IMR-90 (cell line): ENCODE measurements at regions not wholly inside any gene's neighbourhood (a gene's known extent, or its start where the extent isn't known, plus 50 kb on each side); places are given as distances from the start of the nearest gene placed in this dataset.

ENCODE experiments used
- ATAC-seq: fragments of 200-7000 bp; cut with Tn5 transposase; 2 replicates; pipeline ENCODE4 v1.9.1; 2020; ENCODE audit warnings: low read depth, mild to moderate bottlenecking, moderate library complexity
- BruUV-seq: library from RNA; stranded (reverse); fragments of 400-500 nt; replicated peaks from 2 replicates; lab custom pipeline; 2021; lab: Mats Ljungman, UMichigan
- CTCF ChIA-PET: fragments of 300-600 bp; formaldehyde crosslinking; extraction: SDS; loops from one replicate; lab custom pipeline; 2021; ENCODE audit warnings: antibody characterized with exemption; lab: Yijun Ruan, JAX
- POLR2A ChIA-PET: fragments of 300-600 bp; sonication (Branson Sonifier 250); formaldehyde crosslinking; loops from one replicate; lab custom pipeline; 2022; ENCODE audit warnings: antibody characterized with exemption; ENCODE audit not compliant: unreplicated experiment; lab: Charles Lee
- DNase-seq: peaks from one replicate; pipeline ENCODE4 v3.0.0; 2013
- H2AFZ ChIP-seq: replicated peaks from 2 replicates; pipeline ENCODE3; 2013; ENCODE audit warnings: low read length, mild to moderate bottlenecking; ENCODE audit not compliant: poor library complexity
- H2AK5ac ChIP-seq: 2 replicates; pipeline ENCODE4 v1.6.1; 2013; ENCODE audit warnings: low read depth, low read length, inconsistent platforms
- H2AK9ac ChIP-seq: replicated peaks from 2 replicates; pipeline ENCODE3; 2013; ENCODE audit warnings: mild to moderate bottlenecking, low read depth, low read length, moderate library complexity; ENCODE audit not compliant: poor library complexity
- H2BK120ac ChIP-seq: 2 replicates; pipeline ENCODE4 v1.6.1; 2013; ENCODE audit warnings: low read depth, low read length, inconsistent platforms
- H2BK15ac ChIP-seq: 3 replicates; pipeline ENCODE4 v1.6.1; 2013; ENCODE audit warnings: low read depth, low read length, inconsistent platforms
- H2BK20ac ChIP-seq: 2 replicates; pipeline ENCODE4 v1.6.1; 2013; ENCODE audit warnings: low read depth, mild to moderate bottlenecking, inconsistent platforms, low read length, moderate library complexity
- H2BK5ac ChIP-seq: 2 replicates; pipeline ENCODE4 v1.6.1; 2013; ENCODE audit warnings: mild to moderate bottlenecking, low read depth, low read length, inconsistent platforms; ENCODE audit not compliant: poor library complexity, severe bottlenecking
- H3K14ac ChIP-seq: replicated peaks from 2 replicates; pipeline ENCODE4 v1.6.1; 2013; ENCODE audit warnings: low read depth, low read length, inconsistent platforms
- H3K18ac ChIP-seq: 2 replicates; pipeline ENCODE4 v1.6.1; 2013; ENCODE audit warnings: low read depth, low read length, control low read depth
- H3K23ac ChIP-seq: 2 replicates; pipeline ENCODE4 v1.6.1; 2013; ENCODE audit warnings: low read depth, low read length, inconsistent platforms
- H3K27ac ChIP-seq: 2 replicates; pipeline ENCODE4 v1.5.1; 2013; ENCODE audit warnings: mild to moderate bottlenecking, control low read depth, low read length; ENCODE audit not compliant: insufficient read depth
- H3K27me3 ChIP-seq: 2 replicates; pipeline ENCODE4 v1.6.1; 2013; ENCODE audit warnings: low read length; ENCODE audit not compliant: control insufficient read depth, insufficient read depth
- H3K36me3 ChIP-seq: 2 replicates; pipeline ENCODE4 v1.6.1; 2013; ENCODE audit warnings: low read length, mixed read lengths; ENCODE audit not compliant: control insufficient read depth, insufficient read depth
- H3K4ac ChIP-seq: 2 replicates; pipeline ENCODE4 v1.6.1; 2013; ENCODE audit warnings: low read depth, low read length, inconsistent platforms
- H3K4me1 ChIP-seq: 2 replicates; pipeline ENCODE4 v1.6.1; 2013; ENCODE audit warnings: low read length, mixed read lengths; ENCODE audit not compliant: control insufficient read depth, insufficient read depth
- H3K4me2 ChIP-seq: 2 replicates; pipeline ENCODE4 v1.6.1; 2013; ENCODE audit warnings: low read depth, mild to moderate bottlenecking, control low read depth, low read length, moderate library complexity
- H3K4me3 ChIP-seq: 2 replicates; pipeline ENCODE4 v1.5.1; 2013; ENCODE audit warnings: low read depth, mild to moderate bottlenecking, control low read depth, low read length, moderate library complexity; ENCODE audit not compliant: insufficient read depth
- H3K56ac ChIP-seq: 2 replicates; pipeline ENCODE4 v1.6.1; 2013; ENCODE audit warnings: low read length, inconsistent platforms; ENCODE audit not compliant: insufficient read depth; ENCODE audit errors: extremely low read depth
- H3K79me1 ChIP-seq, 2 experiments: 2 replicates each; pipeline ENCODE4 v1.6.1; 2013; ENCODE audit warnings: low read length in 2 of 2, inconsistent platforms in 1 of 2, low read depth in 1 of 2
- H3K9ac ChIP-seq: 2 replicates; pipeline ENCODE4 v1.6.1; 2013; ENCODE audit warnings: low read depth, low read length, control low read depth
- H3K9me1 ChIP-seq: 2 replicates; pipeline ENCODE4 v1.6.1; 2013; ENCODE audit warnings: low read length, inconsistent platforms; ENCODE audit not compliant: insufficient read depth
- H3K9me3 ChIP-seq: 2 replicates; pipeline ENCODE4 v1.6.1; 2013; ENCODE audit warnings: low read length; ENCODE audit not compliant: control insufficient read depth, insufficient read depth
- H4K20me1 ChIP-seq: 2 replicates; pipeline ENCODE4 v1.6.1; 2013; ENCODE audit warnings: low read length, inconsistent platforms; ENCODE audit not compliant: insufficient read depth
- H4K5ac ChIP-seq: 2 replicates; pipeline ENCODE4 v1.6.1; 2013; ENCODE audit warnings: mild to moderate bottlenecking, low read depth, low read length, control low read depth
- H4K8ac ChIP-seq, 2 experiments: 2 replicates each; pipeline ENCODE4 v1.6.1; 2013; ENCODE audit warnings: low read depth in 2 of 2, low read length in 2 of 2, control low read depth in 1 of 2, inconsistent platforms in 1 of 2
- H4K91ac ChIP-seq: 2 replicates; pipeline ENCODE4 v1.6.1; 2013; ENCODE audit warnings: low read depth, low read length, inconsistent platforms; ENCODE audit not compliant: insufficient read depth
- BHLHE40 ChIP-seq: fragments of 150-350 bp; IDR thresholded peaks from 2 replicates; pipeline ENCODE4 v1.6.1; 2016; ENCODE audit warnings: mild to moderate bottlenecking, low read depth, low read length
- CTCF ChIP-seq: conservative IDR thresholded peaks from 2 replicates; pipeline ENCODE4 v1.5.1; 2012; ENCODE audit warnings: mild to moderate bottlenecking, low read depth, low read length, improper control_type of control experiment
- WGBS, 2 experiments: methylation state at CpG; one replicate each; pipeline versions ENCODE4 v1.1.5 to v1.1.7; 2013; ENCODE audit warnings: missing lambda C conversion rate in 2 of 2; ENCODE audit not compliant: insufficient read length in 1 of 2; ENCODE audit errors: extremely low coverage in 2 of 2; 5-methylcytosine and 5-hydroxymethylcytosine counted together
- dilution Hi-C: fragments of 300-500 bp; cut with HindIII; formaldehyde crosslinking; loops from one replicate; pipeline ENCODE4 v1.14.3; 2018; ENCODE audit warnings: low sequenced_read_pairs; ENCODE audit not compliant: unreplicated experiment
- in situ Hi-C: fragments of 300-500 bp; cut with MboI; formaldehyde crosslinking; loops from 3 replicates; pipeline ENCODE4 v1.14.3; 2019; ENCODE audit warnings: low sequenced_read_pairs, inconsistent platforms, mixed read lengths
- intact Hi-C: fragments of 100-400 bp; cut with micrococcal nuclease; formaldehyde crosslinking; loops from 2 replicates; pipeline ENCODE4 v1.10.0; 2022

GRCh38 chr1:38292969-38293368 lies 246.4 kb upstream of the POU3F1 start:
- Histone ChIP-seq H2AK5ac (no peak overlapping the region), H4K5ac (no peak overlapping the region), H4K20me1 (no peaks in the 10 kb centered on the region), H3K4me3 (no peak overlapping the region), H3K4ac (no peak overlapping the region), H3K14ac (no peak overlapping the region), H3K36me3 (no peaks in the 10 kb centered on the region), H3K9me3 (no peaks in the 10 kb centered on the region), H2AFZ (peak overlapping the region; percentile 41), H3K27ac (no peak overlapping the region), H3K23ac (no peak overlapping the region), H3K4me1 (no peaks in the 10 kb centered on the region), H3K9me1 (no peaks in the 10 kb centered on the region), H2BK20ac (no peak overlapping the region), H2BK5ac (no peak overlapping the region), H3K79me1 (no peaks in the 10 kb centered on the region), H3K9ac (no peak overlapping the region), H3K18ac (no peak overlapping the region), H3K27me3 (0 out of 2 replicates have a peak, but pooled peaks cover 3% of the 10 kb centered on the region), H2BK15ac (no peak overlapping the region), H4K8ac (no peak overlapping the region), H3K56ac (no peak overlapping the region), H2BK120ac (no peak overlapping the region), H4K91ac (no peak overlapping the region), H3K4me2 (no peak overlapping the region), H2AK9ac (peak overlapping the region; percentile 72)
- ChIA-PET POLR2A (no interaction called here), CTCF (no interaction called here)
- no TSS peak for BruUV-seq
- no CpG with 5 or more reads among the region's 3 CpGs for WGBS, 2 experiments
- ATAC-seq (no peak), DNase-seq (no peak)
- in situ Hi-C loops: no loop called here
- intact Hi-C loops: no loop called here
- TF ChIP-seq BHLHE40 (no peak), CTCF (no peak)
- dilution Hi-C loops: no loop called here
